ENCODE measurements at regions not wholly inside any gene's neighbourhood (a gene's known extent, or its start where the extent isn't known, plus 50 kb on each side); places are given as distances from the start of the nearest gene placed in this dataset.
A peak's percentile ranks its signal among the peaks of the same experiment; 100 is the strongest.
"Not testable (repeated sequence)": the region's sequence is repeated elsewhere in the genome, so short reads cannot be mapped to it uniquely, and the experiment has no call there.

- not testable (repeated sequence) for H3K27me3 ChIP-seq (ENCODE audit: control insufficient read depth, insufficient read depth, low read length); DNase-seq (ENCODE audit: low read depth in 2 of 2); H3K9me3 ChIP-seq (ENCODE audit: control insufficient read depth, insufficient read depth, low read depth, low read length)
Measured at GRCh38 chr3:75393288-75393694, 270.8 kb upstream of the FRG2C start.

DNA sequence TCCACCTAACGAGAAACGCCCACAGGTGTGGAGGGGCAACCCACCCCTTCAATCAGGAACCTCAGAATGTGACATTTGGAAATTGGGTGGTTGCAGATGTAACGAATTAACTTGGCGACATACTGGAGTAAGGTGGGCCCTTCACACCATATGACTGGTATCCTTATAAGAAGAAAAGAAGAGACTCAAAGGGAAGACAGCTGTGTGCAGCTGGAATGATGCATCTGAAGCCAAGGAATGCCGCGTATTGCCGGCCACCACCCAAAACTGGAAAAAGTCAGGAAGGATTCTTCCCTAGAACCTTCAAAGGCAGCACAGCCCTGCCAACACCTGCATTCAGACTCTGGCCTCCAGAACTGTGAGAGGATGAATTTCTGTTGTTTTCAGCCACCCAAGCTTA lies 270.0 kb upstream of the FRG2C start:
- H3K9me3 ChIP-seq (ENCODE audit: control insufficient read depth, insufficient read depth, low read depth, low read length); H4K20me1 ChIP-seq (ENCODE audit: control insufficient read depth, extremely low read depth, insufficient read depth, low read length); H3K36me3 ChIP-seq (ENCODE audit: control insufficient read depth, insufficient read depth, low read length); H3K4me1 ChIP-seq (ENCODE audit: control insufficient read depth, extremely low read depth, insufficient read depth, low read length); H3K4me2 ChIP-seq (ENCODE audit: extremely low read depth, insufficient read depth, low read length); H2AFZ ChIP-seq (ENCODE audit: low read length); H3K27me3 ChIP-seq (ENCODE audit: control insufficient read depth, insufficient read depth, low read length); DNase-seq (ENCODE audit: low read depth in 2 of 2); H3K4me3 ChIP-seq (replicated peaks in 1 of 4; ENCODE audit: control extremely low read depth in 1 of 4, insufficient read depth in 1 of 4, low read depth in 3 of 4, low read length in 4 of 4); H3K79me2 ChIP-seq (ENCODE audit: control insufficient read depth, insufficient read depth, low read length); H3K27ac ChIP-seq (ENCODE audit: insufficient read depth, low read length); H3K9ac ChIP-seq (ENCODE audit: insufficient read depth, low read length): not testable (repeated sequence)

More at GRCh38 chr3:75393288-75393694, 270.8 kb upstream of the FRG2C start:
- not testable (repeated sequence) for H3K4me1 ChIP-seq (ENCODE audit: control insufficient read depth, extremely low read depth, insufficient read depth, low read length); H3K79me2 ChIP-seq (ENCODE audit: control insufficient read depth, insufficient read depth, low read length); H2AFZ ChIP-seq (ENCODE audit: low read length); H4K20me1 ChIP-seq (ENCODE audit: control insufficient read depth, extremely low read depth, insufficient read depth, low read length); H3K36me3 ChIP-seq (ENCODE audit: control insufficient read depth, insufficient read depth, low read length); H3K4me3 ChIP-seq (replicated peaks in 1 of 4; ENCODE audit: control extremely low read depth in 1 of 4, insufficient read depth in 1 of 4, low read depth in 3 of 4, low read length in 4 of 4); H3K4me2 ChIP-seq (ENCODE audit: extremely low read depth, insufficient read depth, low read length); H3K27ac ChIP-seq (ENCODE audit: insufficient read depth, low read length); H3K9ac ChIP-seq (ENCODE audit: insufficient read depth, low read length)

GRCh38 chr3:75394562-75395360 lies 269.4 kb upstream of the FRG2C start:
- not testable (repeated sequence) for H4K20me1 ChIP-seq (ENCODE audit: control insufficient read depth, extremely low read depth, insufficient read depth, low read length); H2AFZ ChIP-seq (ENCODE audit: low read length); H3K9ac ChIP-seq (ENCODE audit: insufficient read depth, low read length); H3K27me3 ChIP-seq (ENCODE audit: control insufficient read depth, insufficient read depth, low read length); H3K9me3 ChIP-seq (ENCODE audit: control insufficient read depth, insufficient read depth, low read depth, low read length); H3K79me2 ChIP-seq (ENCODE audit: control insufficient read depth, insufficient read depth, low read length); H3K27ac ChIP-seq (ENCODE audit: insufficient read depth, low read length); H3K4me2 ChIP-seq (ENCODE audit: extremely low read depth, insufficient read depth, low read length); H3K36me3 ChIP-seq (ENCODE audit: control insufficient read depth, insufficient read depth, low read length); H3K4me3 ChIP-seq (replicated peaks in 1 of 4; ENCODE audit: control extremely low read depth in 1 of 4, insufficient read depth in 1 of 4, low read depth in 3 of 4, low read length in 4 of 4); H3K4me1 ChIP-seq (ENCODE audit: control insufficient read depth, extremely low read depth, insufficient read depth, low read length)
- peak in 1 of 2 donors; percentile 10 for DNase-seq (ENCODE audit: low read depth in 2 of 2)

- Histone ChIP-seq H3K27me3 (ENCODE audit: control insufficient read depth, insufficient read depth, low read length) (no peaks in the 10 kb centered on the region), H3K4me1 (ENCODE audit: control insufficient read depth, extremely low read depth, insufficient read depth, low read length) (no peaks in the 10 kb centered on the region), H3K27ac (ENCODE audit: insufficient read depth, low read length) (no peak overlapping the region), H2AFZ (ENCODE audit: low read length) (no peak overlapping the region), H3K36me3 (ENCODE audit: control insufficient read depth, insufficient read depth, low read length) (no peaks in the 10 kb centered on the region), H3K4me2 (ENCODE audit: extremely low read depth, insufficient read depth, low read length) (no peak overlapping the region), H3K9ac (ENCODE audit: insufficient read depth, low read length) (no peak overlapping the region), H4K20me1 (ENCODE audit: control insufficient read depth, extremely low read depth, insufficient read depth, low read length) (no peaks in the 10 kb centered on the region), H3K79me2 (ENCODE audit: control insufficient read depth, insufficient read depth, low read length) (no peaks in the 10 kb centered on the region), H3K9me3 (ENCODE audit: control insufficient read depth, insufficient read depth, low read depth, low read length) (no peaks in the 10 kb centered on the region), H3K4me3 (replicated peaks in 1 of 4; ENCODE audit: control extremely low read depth in 1 of 4, insufficient read depth in 1 of 4, low read depth in 3 of 4, low read length in 4 of 4) (peak overlapping the region in 1 of 4 experiments; percentile 17)
- TF ChIP-seq, protein P1, sequence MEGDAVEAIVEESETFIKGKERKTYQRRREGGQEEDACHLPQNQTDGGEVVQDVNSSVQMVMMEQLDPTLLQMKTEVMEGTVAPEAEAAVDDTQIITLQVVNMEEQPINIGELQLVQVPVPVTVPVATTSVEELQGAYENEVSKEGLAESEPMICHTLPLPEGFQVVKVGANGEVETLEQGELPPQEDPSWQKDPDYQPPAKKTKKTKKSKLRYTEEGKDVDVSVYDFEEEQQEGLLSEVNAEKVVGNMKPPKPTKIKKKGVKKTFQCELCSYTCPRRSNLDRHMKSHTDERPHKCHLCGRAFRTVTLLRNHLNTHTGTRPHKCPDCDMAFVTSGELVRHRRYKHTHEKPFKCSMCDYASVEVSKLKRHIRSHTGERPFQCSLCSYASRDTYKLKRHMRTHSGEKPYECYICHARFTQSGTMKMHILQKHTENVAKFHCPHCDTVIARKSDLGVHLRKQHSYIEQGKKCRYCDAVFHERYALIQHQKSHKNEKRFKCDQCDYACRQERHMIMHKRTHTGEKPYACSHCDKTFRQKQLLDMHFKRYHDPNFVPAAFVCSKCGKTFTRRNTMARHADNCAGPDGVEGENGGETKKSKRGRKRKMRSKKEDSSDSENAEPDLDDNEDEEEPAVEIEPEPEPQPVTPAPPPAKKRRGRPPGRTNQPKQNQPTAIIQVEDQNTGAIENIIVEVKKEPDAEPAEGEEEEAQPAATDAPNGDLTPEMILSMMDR (conservative IDR thresholded peaks at IDR 0.05 in 1 of 2, IDR thresholded peaks at IDR 0.05 in 1 of 2; ENCODE audit: low read depth in 1 of 2, low read length in 2 of 2) = no peak
- no peak for TF ChIP-seq EZH2 (IDR thresholded peaks at IDR 0.05; ENCODE audit: low read length, missing control alignments)
- no peak for DNase-seq (ENCODE audit: low read depth in 2 of 2)
Measured at GRCh38 chr3:75395580-75396315, 268.4 kb upstream of the FRG2C start.

All from fibroblast of lung (primary cell).